Nephron (organoid): ENCODE measurements at regions not wholly inside any gene's neighbourhood (a gene's known extent, or its start where the extent isn't known, plus 50 kb on each side); places are given as distances from the start of the nearest gene placed in this dataset.
A peak's percentile ranks its signal among the peaks of the same experiment; 100 is the strongest.

Experiments used
- H3K27ac Mint-ChIP-seq, 3 experiments: 2 replicates each; pipeline ENCODE4 v1.8.0; 2020; ENCODE audit warnings: mixed read lengths in 3 of 3, mild to moderate bottlenecking in 2 of 3, moderate library complexity in 1 of 3
- H3K27me3 Mint-ChIP-seq: 2 replicates; pipeline ENCODE4 v1.8.0; 2021; ENCODE audit warnings: low read depth, mild to moderate bottlenecking, moderate library complexity, mixed read lengths
- H3K36me3 Mint-ChIP-seq: 2 replicates; pipeline ENCODE4 v1.8.0; 2020; ENCODE audit warnings: low read depth, mixed read lengths
- H3K4me1 Mint-ChIP-seq: 2 replicates; pipeline ENCODE4 v1.8.0; 2020; ENCODE audit warnings: mixed read lengths
- H3K4me3 Mint-ChIP-seq, 3 experiments: 2 replicates each; pipeline ENCODE4 v1.8.0; 2020; ENCODE audit warnings: mild to moderate bottlenecking in 3 of 3, mixed read lengths in 3 of 3, moderate library complexity in 2 of 3
- H3K9me3 Mint-ChIP-seq: 2 replicates; pipeline ENCODE4 v1.8.0; 2020; ENCODE audit warnings: mixed read lengths
- CTCF ChIP-seq, 3 experiments: fragments of 200-600 bp; sonication (generic); IDR thresholded peaks; one replicate each; pipeline ENCODE4 v1.5.0; 2021; ENCODE audit warnings: antibody characterized with exemption in 3 of 3; ENCODE audit not compliant: unreplicated experiment in 3 of 3

DNA sequence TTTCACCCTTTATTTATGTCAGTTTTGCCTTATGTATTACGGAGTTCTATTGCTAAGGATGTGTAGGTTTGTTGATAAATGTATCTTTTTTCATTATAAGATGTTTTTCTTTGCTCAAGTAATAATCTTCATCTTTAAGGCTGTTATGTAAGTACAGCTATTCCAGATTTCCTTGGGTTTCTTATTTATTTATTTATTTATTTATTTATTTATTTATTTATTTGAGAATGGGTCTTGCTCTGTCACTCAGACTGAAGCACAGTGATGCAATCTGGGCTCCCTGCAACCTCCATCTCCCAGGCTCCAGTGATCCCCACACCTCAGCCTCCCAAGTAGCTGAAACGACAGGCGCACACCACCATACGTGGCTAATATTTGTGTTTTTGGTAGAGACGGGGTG, 617.0 kb downstream of the SLITRK1 start:
- Mint-ChIP-seq H3K27me3 (no peaks in the 10 kb centered on the region), H3K36me3 (no peaks in the 10 kb centered on the region), H3K4me1 (no peaks in the 10 kb centered on the region), H3K27ac (no peak overlapping the region), H3K4me3 (no peak overlapping the region), H3K9me3 (no peaks in the 10 kb centered on the region)
- TF ChIP-seq CTCF (IDR thresholded peaks at IDR 0.05; ENCODE audit: unreplicated experiment in 3 of 3), result no peak

DNA sequence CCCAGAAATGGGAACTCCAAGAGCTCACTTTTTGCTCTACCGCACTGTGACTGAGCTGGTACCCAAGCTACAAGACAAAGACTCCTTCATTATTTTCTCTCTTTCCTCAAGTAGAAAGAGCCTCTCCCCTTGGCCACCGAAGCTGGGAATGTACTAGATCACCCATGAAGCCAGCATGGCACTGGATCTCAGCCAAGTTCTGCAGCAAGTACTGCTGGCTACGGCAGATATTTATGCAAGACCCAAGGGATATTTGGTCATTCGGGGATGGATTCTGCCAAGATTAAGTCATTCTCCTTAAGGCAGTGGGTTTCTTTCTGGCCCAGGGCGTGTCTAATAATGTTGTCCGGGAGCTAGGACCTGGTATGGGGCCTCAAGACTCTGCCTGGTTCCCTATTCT, 633.5 kb downstream of the SLITRK1 start:
- no peak overlapping the region for H3K27ac Mint-ChIP-seq
- no peaks in the 10 kb centered on the region for H3K36me3 Mint-ChIP-seq
- no peak overlapping the region for H3K4me3 Mint-ChIP-seq
- no peak for TF ChIP-seq CTCF (IDR thresholded peaks at IDR 0.05; ENCODE audit: unreplicated experiment in 3 of 3)
- peaks cover 2% of the 10 kb centered on the region for H3K9me3 Mint-ChIP-seq
- H3K27me3 Mint-ChIP-seq, result no peaks in the 10 kb centered on the region
- H3K4me1 Mint-ChIP-seq, result no peaks in the 10 kb centered on the region

DNA sequence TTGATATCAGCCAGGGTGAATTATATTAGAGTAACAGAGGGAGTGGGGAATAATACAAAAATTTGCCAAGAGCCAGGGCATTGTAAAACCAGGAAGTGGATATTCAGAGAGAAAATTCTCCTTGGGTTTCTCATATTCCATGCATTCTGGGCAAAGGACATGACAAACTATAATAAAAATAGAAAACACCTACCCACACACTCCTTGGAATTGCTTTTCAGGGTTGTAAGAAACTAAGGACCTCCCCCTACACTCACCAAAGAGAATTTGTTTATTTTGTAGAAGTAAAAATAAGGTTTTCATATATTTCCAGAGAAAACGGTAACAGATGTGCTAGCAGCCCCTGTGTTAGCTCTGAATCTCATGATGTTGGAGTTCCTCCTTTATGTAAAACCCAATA, 649.6 kb downstream of the SLITRK1 start:
- Mint-ChIP-seq H3K27ac (no peak overlapping the region), H3K4me3 (no peak overlapping the region), H3K27me3 (no peaks in the 10 kb centered on the region), H3K36me3 (no peaks in the 10 kb centered on the region), H3K4me1 (no peaks in the 10 kb centered on the region), H3K9me3 (no peaks in the 10 kb centered on the region)
- TF ChIP-seq CTCF (IDR thresholded peaks at IDR 0.05; ENCODE audit: unreplicated experiment in 3 of 3), result no peak

GRCh38 chr13:83229574-83230305, 652.5 kb downstream of the SLITRK1 start:
- H3K36me3 Mint-ChIP-seq, result no peaks in the 10 kb centered on the region
- H3K9me3 Mint-ChIP-seq, result no peaks in the 10 kb centered on the region
- H3K27me3 Mint-ChIP-seq, result no peaks in the 10 kb centered on the region
- H3K27ac Mint-ChIP-seq, result peak overlapping the region in 1 of 3 experiments; percentile 33
- H3K4me3 Mint-ChIP-seq, result no peak overlapping the region
- H3K4me1 Mint-ChIP-seq, result no peaks in the 10 kb centered on the region
- no peak for TF ChIP-seq CTCF (IDR thresholded peaks at IDR 0.05; ENCODE audit: unreplicated experiment in 3 of 3)

- Mint-ChIP-seq H3K4me1 (no peaks in the 10 kb centered on the region), H3K27ac (no peak overlapping the region), H3K9me3 (no peaks in the 10 kb centered on the region), H3K4me3 (no peak overlapping the region), H3K36me3 (no peaks in the 10 kb centered on the region), H3K27me3 (no peaks in the 10 kb centered on the region)
- TF ChIP-seq CTCF (IDR thresholded peaks at IDR 0.05; ENCODE audit: unreplicated experiment in 3 of 3), result no peak
These were observed 658.7 kb downstream of the SLITRK1 start for GRCh38 chr13:83223546-83223945.

- peaks cover under 1% of the 10 kb centered on the region for H3K4me1 Mint-ChIP-seq
- H3K27ac Mint-ChIP-seq, result no peak overlapping the region
- no peaks in the 10 kb centered on the region for H3K36me3 Mint-ChIP-seq
- no peaks in the 10 kb centered on the region for H3K27me3 Mint-ChIP-seq
- H3K9me3 Mint-ChIP-seq, result no peaks in the 10 kb centered on the region
- no peak for TF ChIP-seq CTCF (IDR thresholded peaks at IDR 0.05; ENCODE audit: unreplicated experiment in 3 of 3)
- H3K4me3 Mint-ChIP-seq, result no peak overlapping the region
These were observed 660.4 kb downstream of the SLITRK1 start for GRCh38 chr13:83221813-83222241.
